LNCAP (cell line): ENCODE measurements at regions not wholly inside any gene's neighbourhood (a gene's known extent, or its start where the extent isn't known, plus 50 kb on each side); places are given as distances from the start of the nearest gene placed in this dataset.

Source experiments
- CTCF ChIP-seq: fragments of 450-650 bp; IDR thresholded peaks from 2 replicates; pipeline ENCODE4 v1.5.1; 2017; ENCODE audit warnings: mild to moderate bottlenecking

- no peak for TF ChIP-seq CTCF
These were observed 351.8 kb downstream of the FRK start for GRCh38 chr6:115708850-115709249.

GRCh38 chr6:115706981-115707380 is 353.7 kb downstream of the FRK start:
- TF ChIP-seq CTCF: no peak

GRCh38 chr6:115706324-115706723 is 354.4 kb downstream of the FRK start:
- no peak for TF ChIP-seq CTCF

GRCh38 chr6:115704028-115704427 is 356.7 kb downstream of the FRK start:
- no peak for TF ChIP-seq CTCF

GRCh38 chr6:115691433-115691832 is 369.3 kb downstream of the FRK start:
- no peak for TF ChIP-seq CTCF

GRCh38 chr6:115690854-115691253 is 369.8 kb downstream of the FRK start:
- no peak for TF ChIP-seq CTCF

- no peak for TF ChIP-seq CTCF
These were observed 378.5 kb downstream of the FRK start for GRCh38 chr6:115681978-115682775.

- no peak for TF ChIP-seq CTCF
These were observed 380.1 kb downstream of the FRK start for GRCh38 chr6:115680621-115681020.
